ENCODE measurements at regions not wholly inside any gene's neighbourhood (a gene's known extent, or its start where the extent isn't known, plus 50 kb on each side); places are given as distances from the start of the nearest gene placed in this dataset.

- H3K27ac ChIP-seq (ENCODE audit: low read depth, low read length) = no peak overlapping the region
- H3K4me1 ChIP-seq (ENCODE audit: insufficient read depth, low read length) = no peaks in the 10 kb centered on the region
- H3K4me3 ChIP-seq (ENCODE audit: low read depth in 1 of 2, low read length in 2 of 2) = no peak overlapping the region
- no peaks in the 10 kb centered on the region for H3K9me3 ChIP-seq (ENCODE audit: low read length)
- no peak overlapping the region for H3K9ac ChIP-seq (ENCODE audit: low read length)
- no peaks in the 10 kb centered on the region for H3K36me3 ChIP-seq (ENCODE audit: insufficient read depth, low read length)
- H3K27me3 ChIP-seq (ENCODE audit: control insufficient read depth in 1 of 2, insufficient read depth in 2 of 2, low read length in 2 of 2) = no peaks in the 10 kb centered on the region
Measured at GRCh38 chr10:128473396-128473795, 347.2 kb upstream of the MKI67 start.

- Histone ChIP-seq H3K9me3 (ENCODE audit: low read length) (no peaks in the 10 kb centered on the region), H3K4me1 (ENCODE audit: insufficient read depth, low read length) (no peaks in the 10 kb centered on the region), H3K36me3 (ENCODE audit: insufficient read depth, low read length) (no peaks in the 10 kb centered on the region), H3K9ac (ENCODE audit: low read length) (no peak overlapping the region), H3K27me3 (ENCODE audit: control insufficient read depth in 1 of 2, insufficient read depth in 2 of 2, low read length in 2 of 2) (no peaks in the 10 kb centered on the region), H3K4me3 (ENCODE audit: low read depth in 1 of 2, low read length in 2 of 2) (no peak overlapping the region), H3K27ac (ENCODE audit: low read depth, low read length) (no peak overlapping the region)
Measured at GRCh38 chr10:128473911-128474310, 347.7 kb upstream of the MKI67 start.

- Histone ChIP-seq H3K9me3 (ENCODE audit: low read length) (no peaks in the 10 kb centered on the region), H3K27ac (ENCODE audit: low read depth, low read length) (no peak overlapping the region), H3K9ac (ENCODE audit: low read length) (no peak overlapping the region), H3K36me3 (ENCODE audit: insufficient read depth, low read length) (no peaks in the 10 kb centered on the region), H3K4me3 (ENCODE audit: low read depth in 1 of 2, low read length in 2 of 2) (no peak overlapping the region), H3K4me1 (ENCODE audit: insufficient read depth, low read length) (no peaks in the 10 kb centered on the region), H3K27me3 (ENCODE audit: control insufficient read depth in 1 of 2, insufficient read depth in 2 of 2, low read length in 2 of 2) (no peaks in the 10 kb centered on the region)
Measured at GRCh38 chr10:128474571-128474970, 348.3 kb upstream of the MKI67 start.

GRCh38 chr10:128475686-128476367, 349.6 kb upstream of the MKI67 start:
- Histone ChIP-seq H3K9ac (ENCODE audit: low read length) (no peak overlapping the region), H3K9me3 (ENCODE audit: low read length) (no peaks in the 10 kb centered on the region), H3K27me3 (ENCODE audit: control insufficient read depth in 1 of 2, insufficient read depth in 2 of 2, low read length in 2 of 2) (no peaks in the 10 kb centered on the region), H3K4me1 (ENCODE audit: insufficient read depth, low read length) (no peaks in the 10 kb centered on the region), H3K4me3 (ENCODE audit: low read depth in 1 of 2, low read length in 2 of 2) (no peak overlapping the region), H3K27ac (ENCODE audit: low read depth, low read length) (no peak overlapping the region), H3K36me3 (ENCODE audit: insufficient read depth, low read length) (no peaks in the 10 kb centered on the region)

GRCh38 chr10:128476368-128476725, 350.1 kb upstream of the MKI67 start:
- Histone ChIP-seq H3K4me1 (ENCODE audit: insufficient read depth, low read length) (no peaks in the 10 kb centered on the region), H3K27me3 (ENCODE audit: control insufficient read depth in 1 of 2, insufficient read depth in 2 of 2, low read length in 2 of 2) (no peaks in the 10 kb centered on the region), H3K9ac (ENCODE audit: low read length) (no peak overlapping the region), H3K36me3 (ENCODE audit: insufficient read depth, low read length) (no peaks in the 10 kb centered on the region), H3K9me3 (ENCODE audit: low read length) (no peaks in the 10 kb centered on the region), H3K27ac (ENCODE audit: low read depth, low read length) (no peak overlapping the region), H3K4me3 (ENCODE audit: low read depth in 1 of 2, low read length in 2 of 2) (no peak overlapping the region)

- Histone ChIP-seq H3K4me3 (ENCODE audit: low read depth in 1 of 2, low read length in 2 of 2) (no peak overlapping the region), H3K9ac (ENCODE audit: low read length) (no peak overlapping the region), H3K4me1 (ENCODE audit: insufficient read depth, low read length) (no peaks in the 10 kb centered on the region), H3K27me3 (ENCODE audit: control insufficient read depth in 1 of 2, insufficient read depth in 2 of 2, low read length in 2 of 2) (no peaks in the 10 kb centered on the region), H3K36me3 (ENCODE audit: insufficient read depth, low read length) (no peaks in the 10 kb centered on the region), H3K27ac (ENCODE audit: low read depth, low read length) (no peak overlapping the region), H3K9me3 (ENCODE audit: low read length) (no peaks in the 10 kb centered on the region)
Measured at GRCh38 chr10:128476845-128477244, 350.6 kb upstream of the MKI67 start.

GRCh38 chr10:128480601-128481000, 354.4 kb upstream of the MKI67 start:
- no peaks in the 10 kb centered on the region for H3K27me3 ChIP-seq (ENCODE audit: control insufficient read depth in 1 of 2, insufficient read depth in 2 of 2, low read length in 2 of 2)
- H3K4me3 ChIP-seq (ENCODE audit: low read depth in 1 of 2, low read length in 2 of 2) = no peak overlapping the region
- no peak overlapping the region for H3K27ac ChIP-seq (ENCODE audit: low read depth, low read length)
- no peak overlapping the region for H3K9ac ChIP-seq (ENCODE audit: low read length)
- no peaks in the 10 kb centered on the region for H3K4me1 ChIP-seq (ENCODE audit: insufficient read depth, low read length)
- no peaks in the 10 kb centered on the region for H3K36me3 ChIP-seq (ENCODE audit: insufficient read depth, low read length)
- H3K9me3 ChIP-seq (ENCODE audit: low read length) = no peaks in the 10 kb centered on the region

GRCh38 chr10:128481152-128481840, 355.1 kb upstream of the MKI67 start:
- H3K4me1 ChIP-seq (ENCODE audit: insufficient read depth, low read length) = no peaks in the 10 kb centered on the region
- H3K27ac ChIP-seq (ENCODE audit: low read depth, low read length) = no peak overlapping the region
- no peak overlapping the region for H3K4me3 ChIP-seq (ENCODE audit: low read depth in 1 of 2, low read length in 2 of 2)
- H3K27me3 ChIP-seq (ENCODE audit: control insufficient read depth in 1 of 2, insufficient read depth in 2 of 2, low read length in 2 of 2) = no peaks in the 10 kb centered on the region
- no peaks in the 10 kb centered on the region for H3K9me3 ChIP-seq (ENCODE audit: low read length)
- H3K9ac ChIP-seq (ENCODE audit: low read length) = no peak overlapping the region
- no peaks in the 10 kb centered on the region for H3K36me3 ChIP-seq (ENCODE audit: insufficient read depth, low read length)

- Histone ChIP-seq H3K9ac (ENCODE audit: low read length) (no peak overlapping the region), H3K36me3 (ENCODE audit: insufficient read depth, low read length) (no peaks in the 10 kb centered on the region), H3K27ac (ENCODE audit: low read depth, low read length) (no peak overlapping the region), H3K9me3 (ENCODE audit: low read length) (no peaks in the 10 kb centered on the region), H3K27me3 (ENCODE audit: control insufficient read depth in 1 of 2, insufficient read depth in 2 of 2, low read length in 2 of 2) (no peaks in the 10 kb centered on the region), H3K4me3 (ENCODE audit: low read depth in 1 of 2, low read length in 2 of 2) (no peak overlapping the region), H3K4me1 (ENCODE audit: insufficient read depth, low read length) (no peaks in the 10 kb centered on the region)
Measured at GRCh38 chr10:128482052-128482451, 355.8 kb upstream of the MKI67 start.

- Histone ChIP-seq H3K4me1 (ENCODE audit: insufficient read depth, low read length) (no peaks in the 10 kb centered on the region), H3K4me3 (ENCODE audit: low read depth in 1 of 2, low read length in 2 of 2) (no peak overlapping the region), H3K36me3 (ENCODE audit: insufficient read depth, low read length) (no peaks in the 10 kb centered on the region), H3K9me3 (ENCODE audit: low read length) (no peaks in the 10 kb centered on the region), H3K9ac (ENCODE audit: low read length) (no peak overlapping the region), H3K27ac (ENCODE audit: low read depth, low read length) (no peak overlapping the region), H3K27me3 (ENCODE audit: control insufficient read depth in 1 of 2, insufficient read depth in 2 of 2, low read length in 2 of 2) (no peaks in the 10 kb centered on the region)
Measured at GRCh38 chr10:128483216-128483615, 357.0 kb upstream of the MKI67 start.

- Histone ChIP-seq H3K9me3 (ENCODE audit: low read length) (no peaks in the 10 kb centered on the region), H3K4me1 (ENCODE audit: insufficient read depth, low read length) (no peaks in the 10 kb centered on the region), H3K36me3 (ENCODE audit: insufficient read depth, low read length) (no peaks in the 10 kb centered on the region), H3K9ac (ENCODE audit: low read length) (no peak overlapping the region), H3K4me3 (ENCODE audit: low read depth in 1 of 2, low read length in 2 of 2) (no peak overlapping the region), H3K27me3 (ENCODE audit: control insufficient read depth in 1 of 2, insufficient read depth in 2 of 2, low read length in 2 of 2) (no peaks in the 10 kb centered on the region), H3K27ac (ENCODE audit: low read depth, low read length) (no peak overlapping the region)
Measured at GRCh38 chr10:128484041-128484440, 357.8 kb upstream of the MKI67 start.

- no peaks in the 10 kb centered on the region for H3K36me3 ChIP-seq (ENCODE audit: insufficient read depth, low read length)
Measured at GRCh38 chr10:128485701-128486235, 359.5 kb upstream of the MKI67 start.

More at GRCh38 chr10:128485701-128486235, 359.5 kb upstream of the MKI67 start:
- Histone ChIP-seq H3K9me3 (ENCODE audit: low read length) (no peaks in the 10 kb centered on the region), H3K4me1 (ENCODE audit: insufficient read depth, low read length) (no peaks in the 10 kb centered on the region), H3K27ac (ENCODE audit: low read depth, low read length) (no peak overlapping the region), H3K27me3 (ENCODE audit: control insufficient read depth in 1 of 2, insufficient read depth in 2 of 2, low read length in 2 of 2) (no peaks in the 10 kb centered on the region), H3K9ac (ENCODE audit: low read length) (no peak overlapping the region), H3K4me3 (ENCODE audit: low read depth in 1 of 2, low read length in 2 of 2) (no peak overlapping the region)

Measured in muscle layer of colon (tissue), 2 donors.